WERI-Rb-1 (cell line): ENCODE measurements at regions not wholly inside any gene's neighbourhood (a gene's known extent, or its start where the extent isn't known, plus 50 kb on each side); places are given as distances from the start of the nearest gene placed in this dataset.

ENCODE experiments used
- DNase-seq: peaks from one replicate; pipeline ENCODE4 v3.0.0-alpha.2; 2020
- H3K27ac ChIP-seq: fragments of 250-450 bp; sonication (Bioruptor Pico); 2 replicates; pipeline ENCODE4 v1.5.1; 2020; ENCODE audit warnings: mild to moderate bottlenecking, moderate library complexity
- H3K27me3 ChIP-seq: fragments of 250-450 bp; sonication (Bioruptor Pico); 2 replicates; pipeline ENCODE4 v1.5.1; 2021; ENCODE audit warnings: mild to moderate bottlenecking, low read depth, moderate library complexity; ENCODE audit not compliant: insufficient read depth, severe bottlenecking
- H3K36me3 ChIP-seq: fragments of 250-450 bp; sonication (Bioruptor Pico); 2 replicates; pipeline ENCODE4 v1.5.1; 2020; ENCODE audit warnings: mild to moderate bottlenecking, moderate library complexity
- H3K4me3 ChIP-seq: 2 replicates; pipeline ENCODE4 v1.5.1; 2011; ENCODE audit warnings: low read depth, mild to moderate bottlenecking, control low read depth, low read length
- H3K9me3 ChIP-seq: fragments of 250-450 bp; sonication (Bioruptor Pico); 2 replicates; pipeline ENCODE4 v1.5.1; 2021; ENCODE audit warnings: mild to moderate bottlenecking, moderate library complexity; ENCODE audit not compliant: severe bottlenecking
- CTCF ChIP-seq: IDR thresholded peaks from 2 replicates; pipeline ENCODE4 v1.5.1; 2011; ENCODE audit warnings: low read depth, mild to moderate bottlenecking, control low read depth, inconsistent platforms, low read length

GRCh38 chr6:9914951-9915350 is 499.9 kb downstream of the TFAP2A start:
- no peak for TF ChIP-seq CTCF
- Histone ChIP-seq H3K36me3 (no peaks in the 10 kb centered on the region), H3K4me3 (no peak overlapping the region), H3K9me3 (no peaks in the 10 kb centered on the region), H3K27ac (no peak overlapping the region), H3K27me3 (no peaks in the 10 kb centered on the region)
- no peak for DNase-seq

GRCh38 chr6:9901376-9901775 is 513.5 kb downstream of the TFAP2A start:
- DNase-seq = no peak
- Histone ChIP-seq H3K9me3 (no peaks in the 10 kb centered on the region), H3K27me3 (no peaks in the 10 kb centered on the region), H3K4me3 (no peak overlapping the region), H3K36me3 (no peaks in the 10 kb centered on the region), H3K27ac (no peak overlapping the region)
- no peak for TF ChIP-seq CTCF

GRCh38 chr6:9896806-9897205 is 518.1 kb downstream of the TFAP2A start:
- DNase-seq = no peak
- H3K27me3 ChIP-seq = no peaks in the 10 kb centered on the region

GRCh38 chr6:9890893-9891292 is 524.0 kb downstream of the TFAP2A start:
- no peak for DNase-seq
- Histone ChIP-seq H3K27me3 (no peaks in the 10 kb centered on the region), H3K9me3 (no peaks in the 10 kb centered on the region), H3K36me3 (no peaks in the 10 kb centered on the region), H3K4me3 (no peak overlapping the region), H3K27ac (no peak overlapping the region)
- TF ChIP-seq CTCF = no peak

More at GRCh38 chr6:9896806-9897205, 518.1 kb downstream of the TFAP2A start:
- H3K27ac ChIP-seq = no peak overlapping the region
- H3K4me3 ChIP-seq = no peak overlapping the region
- H3K9me3 ChIP-seq = no peaks in the 10 kb centered on the region
- no peaks in the 10 kb centered on the region for H3K36me3 ChIP-seq
- no peak for TF ChIP-seq CTCF

GRCh38 chr6:9890469-9890868 is 524.4 kb downstream of the TFAP2A start:
- H3K9me3 ChIP-seq = no peaks in the 10 kb centered on the region
- no peak overlapping the region for H3K27ac ChIP-seq
- H3K27me3 ChIP-seq = no peaks in the 10 kb centered on the region
- H3K36me3 ChIP-seq = no peaks in the 10 kb centered on the region
- DNase-seq = no peak
- H3K4me3 ChIP-seq = no peak overlapping the region
- TF ChIP-seq CTCF = no peak

GRCh38 chr6:9878535-9878934 is 536.3 kb downstream of the TFAP2A start:
- no peaks in the 10 kb centered on the region for H3K27me3 ChIP-seq
- no peak overlapping the region for H3K4me3 ChIP-seq
- H3K9me3 ChIP-seq = peaks cover 13% of the 10 kb centered on the region
- no peak for DNase-seq
- no peak overlapping the region for H3K27ac ChIP-seq
- no peak for TF ChIP-seq CTCF
- H3K36me3 ChIP-seq = no peaks in the 10 kb centered on the region
